ENCODE measurements at regions not wholly inside any gene's neighbourhood (a gene's known extent, or its start where the extent isn't known, plus 50 kb on each side); places are given as distances from the start of the nearest gene placed in this dataset.

DNA sequence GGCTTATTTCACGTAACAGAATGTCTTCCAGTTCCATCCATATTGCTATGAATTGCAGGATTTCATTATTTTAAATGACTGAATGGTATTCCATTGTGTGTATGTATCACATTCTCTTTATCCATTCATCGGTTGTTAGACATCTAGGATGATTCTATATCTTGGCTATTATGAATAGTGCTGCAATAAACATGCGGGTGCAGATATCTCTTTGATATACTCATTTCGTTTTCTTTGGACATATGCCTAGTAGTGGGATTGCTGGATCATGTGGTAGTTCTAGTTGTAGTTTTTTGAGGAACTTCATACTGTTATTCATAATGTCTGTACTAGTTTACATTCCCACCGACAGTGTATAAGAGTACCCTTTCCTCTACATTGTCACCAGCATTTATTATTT lies 460.5 kb downstream of the MAN2A1 start:
- DNase-seq, result no peak

GRCh38 chr5:110159202-110159601 lies 469.5 kb downstream of the MAN2A1 start:
- no peak for DNase-seq

GRCh38 chr5:110161162-110161561 lies 471.4 kb downstream of the MAN2A1 start:
- no peak for DNase-seq

DNA sequence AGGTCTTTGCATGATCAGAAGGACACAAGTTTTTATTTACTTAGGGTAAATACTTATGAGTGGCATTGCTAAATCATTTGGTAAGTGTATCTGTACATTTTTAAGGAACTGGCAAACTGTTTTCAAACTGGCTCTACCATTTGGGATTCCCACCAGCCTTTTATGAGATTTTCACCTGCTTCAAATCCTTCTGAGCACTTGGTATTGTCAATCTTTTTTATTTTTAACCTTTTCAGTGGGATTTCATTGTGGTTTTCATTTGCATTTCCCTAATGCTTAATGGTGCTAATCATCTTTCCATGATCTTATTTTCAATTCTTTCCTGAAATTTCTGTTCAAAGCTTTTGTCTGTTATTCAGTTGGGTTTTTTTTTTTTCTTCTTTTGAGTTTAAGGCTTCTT lies 475.6 kb downstream of the MAN2A1 start:
- no peak for DNase-seq

DNA sequence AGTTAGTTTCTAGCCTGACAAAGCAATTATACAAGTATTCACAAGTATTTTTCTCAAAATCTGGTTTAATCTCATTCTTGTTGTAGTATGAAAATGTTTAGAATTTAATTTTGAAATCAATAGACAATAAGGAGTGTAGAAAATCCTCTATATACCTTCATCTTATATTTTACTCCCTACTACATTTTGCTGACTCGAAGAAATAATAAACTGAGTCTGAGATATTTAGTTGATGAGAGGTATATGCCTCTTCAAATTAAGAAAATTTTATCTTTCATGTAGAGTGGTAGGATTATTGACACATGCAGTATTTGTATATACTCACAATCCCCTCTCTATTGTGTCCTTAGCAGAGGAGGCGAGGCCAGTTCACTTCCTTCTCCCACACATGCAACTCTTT lies 477.7 kb downstream of the MAN2A1 start:
- no peak for DNase-seq

DNA sequence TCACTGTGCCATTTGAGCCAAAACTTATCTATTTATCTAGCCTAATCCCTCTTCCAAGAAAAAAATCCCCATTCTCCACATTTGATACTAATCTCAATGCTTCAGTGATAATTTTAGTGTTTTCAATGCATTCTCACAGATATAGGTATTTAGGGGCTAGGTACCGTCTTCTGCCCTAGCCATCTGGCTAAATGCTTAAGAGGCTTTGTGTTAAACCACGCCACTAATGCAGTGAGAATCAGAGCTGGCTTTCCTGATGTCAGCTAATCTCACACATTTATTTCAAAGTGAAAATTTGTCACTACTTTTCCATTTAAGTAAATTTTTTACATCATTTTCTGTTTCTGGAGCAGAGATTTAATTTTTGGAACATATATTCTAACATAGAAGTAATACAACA lies 479.7 kb downstream of the MAN2A1 start:
- no peak for DNase-seq

DNA sequence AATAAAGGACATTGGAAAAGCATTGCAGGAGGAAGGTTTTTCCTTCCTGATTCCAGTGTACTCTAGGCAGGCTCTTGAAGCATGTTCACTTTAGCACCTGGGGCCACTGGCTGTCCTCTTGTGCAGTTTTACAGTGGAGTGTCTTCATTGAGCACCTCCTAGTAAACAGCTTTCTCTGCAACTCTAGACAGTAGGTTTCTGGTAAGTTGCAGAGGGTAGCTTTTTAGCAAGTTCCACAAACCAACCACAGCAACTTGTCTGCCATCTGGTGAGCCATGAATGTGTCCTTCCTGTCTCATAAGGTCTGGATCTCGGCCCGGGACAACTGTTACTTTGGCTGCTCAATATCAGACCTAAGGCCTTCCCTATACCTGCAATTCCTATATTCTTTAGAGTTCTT lies 488.0 kb downstream of the MAN2A1 start:
- DNase-seq, result no peak

GRCh38 chr5:110179321-110179720 lies 489.6 kb downstream of the MAN2A1 start:
- DNase-seq, result no peak

DNA sequence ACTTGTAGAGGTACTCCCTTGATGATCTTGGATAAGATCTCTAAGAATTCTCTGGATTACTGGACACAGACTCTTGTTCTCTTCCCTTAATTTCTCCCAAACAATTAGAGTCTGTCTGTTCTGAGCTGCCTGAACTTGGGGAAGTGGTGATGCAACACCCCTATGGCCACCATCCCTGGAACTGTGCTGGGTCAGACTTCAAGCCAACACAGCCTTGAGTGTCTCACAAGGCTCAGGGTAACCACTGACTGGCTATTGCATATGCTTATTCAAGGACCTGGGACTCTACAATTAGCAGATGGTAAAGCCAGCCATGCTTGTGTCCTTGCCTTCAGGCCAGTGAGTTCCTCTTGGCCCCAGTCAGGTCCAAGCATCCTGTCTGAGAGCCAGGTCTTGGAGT lies 504.5 kb downstream of the MAN2A1 start:
- no peak for DNase-seq

DNA sequence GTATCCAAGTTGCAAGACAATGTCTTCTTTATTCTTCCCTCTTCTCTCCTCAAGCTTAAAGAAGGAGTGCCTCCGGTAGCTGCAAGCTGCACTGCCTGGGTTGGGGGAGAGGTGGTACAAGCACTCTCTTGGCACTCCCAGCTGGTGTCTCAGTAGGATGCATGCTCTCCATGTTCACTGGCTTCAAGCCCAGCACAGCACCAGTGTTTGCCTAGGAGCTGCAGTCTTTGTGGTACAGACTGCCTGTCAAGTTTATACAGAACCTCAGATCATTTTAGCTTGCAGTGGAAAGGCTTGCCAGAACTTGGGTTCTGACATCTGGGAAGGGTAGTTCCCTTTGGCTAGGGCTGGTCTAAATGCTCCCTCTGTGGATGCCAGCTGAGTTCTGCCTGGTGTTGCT lies 505.6 kb downstream of the MAN2A1 start:
- DNase-seq, result no peak

DNA sequence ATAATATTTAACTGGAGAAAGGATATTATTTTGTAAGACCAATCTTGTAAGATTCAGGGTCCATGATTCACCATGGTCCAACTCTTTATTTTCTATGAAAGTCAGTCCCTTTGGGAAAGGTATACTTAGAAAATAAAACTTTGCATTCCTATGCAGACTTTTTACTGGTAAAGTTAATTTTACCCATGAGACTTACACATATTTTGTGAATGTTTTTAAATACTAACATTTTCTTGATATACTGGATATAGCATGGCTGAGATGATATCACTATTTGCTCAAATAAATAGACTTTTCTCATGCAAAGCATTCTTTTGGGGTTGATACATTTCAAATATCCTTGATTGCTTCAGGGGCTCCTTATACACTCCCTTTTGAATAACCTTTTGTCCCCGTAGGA lies 512.1 kb downstream of the MAN2A1 start:
- no peak for DNase-seq

GRCh38 chr5:110203661-110204060 lies 513.9 kb downstream of the MAN2A1 start:
- DNase-seq, result no peak

DNA sequence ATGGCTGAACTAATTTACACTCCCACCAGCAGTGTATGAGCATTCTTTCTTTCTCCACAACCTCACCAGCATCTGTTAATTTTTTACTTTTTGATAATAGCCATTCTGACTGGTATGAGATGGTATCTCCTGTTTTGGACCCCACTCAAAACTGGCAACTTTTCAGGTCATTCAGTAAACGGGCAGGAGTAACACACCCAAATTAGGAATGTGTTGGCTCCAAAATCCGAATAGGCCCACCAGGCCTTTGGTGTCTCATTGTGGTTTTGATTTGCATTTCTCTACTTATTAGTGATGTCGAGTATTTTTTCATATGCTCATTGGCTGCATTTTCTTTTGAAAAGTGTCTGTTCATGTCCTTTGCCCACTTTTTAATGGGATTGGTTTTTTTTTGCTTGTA lies 517.1 kb downstream of the TMEM232 start:
- DNase-seq, result no peak

- DNase-seq, result no peak
Measured at GRCh38 chr5:110218981-110219380, 507.5 kb downstream of the TMEM232 start.

DNA sequence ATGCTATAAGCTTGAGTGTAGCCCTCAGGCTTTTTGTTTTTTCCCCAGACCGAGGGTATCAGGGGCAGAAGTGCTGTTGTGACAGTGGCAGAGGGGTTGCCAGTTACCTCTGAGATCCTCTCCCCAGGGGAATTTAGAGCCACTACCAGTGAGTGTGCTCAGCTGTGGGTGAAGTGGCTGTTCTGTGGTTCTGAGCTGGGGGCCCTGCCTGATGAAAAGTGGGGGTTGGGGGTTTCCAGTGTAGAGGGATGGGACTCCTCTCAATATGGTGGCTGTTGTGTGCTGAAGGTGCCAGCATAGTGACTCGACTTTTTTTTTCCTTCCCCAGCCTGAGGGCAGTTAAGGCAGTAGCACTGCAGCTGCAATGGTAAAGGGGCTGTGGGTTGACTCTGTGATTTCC lies 506.7 kb downstream of the TMEM232 start:
- DNase-seq, result no peak

GRCh38 chr5:110221036-110221435 lies 505.4 kb downstream of the TMEM232 start:
- no peak for DNase-seq

DNA sequence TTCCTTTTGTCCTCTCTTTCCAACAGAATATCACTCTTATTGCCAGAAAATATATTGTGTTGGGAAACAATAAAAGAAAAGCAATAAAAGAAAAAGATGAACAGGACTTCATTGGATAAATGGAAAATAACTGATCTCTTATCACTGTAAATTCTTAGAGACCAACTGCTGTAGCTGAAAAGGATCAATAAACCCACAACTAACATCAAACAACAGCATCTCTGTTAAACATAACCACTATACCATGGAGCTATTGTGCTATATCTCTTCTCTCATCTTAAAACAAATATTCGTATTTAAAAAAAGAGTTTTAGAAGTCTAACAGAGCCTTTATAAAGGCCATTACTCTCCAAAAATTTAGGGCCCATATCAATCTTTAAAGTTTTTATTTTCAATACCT lies 502.4 kb downstream of the TMEM232 start:
- DNase-seq, result no peak

GRCh38 chr5:110225949-110226348 lies 500.5 kb downstream of the TMEM232 start:
- no peak for DNase-seq

DNA sequence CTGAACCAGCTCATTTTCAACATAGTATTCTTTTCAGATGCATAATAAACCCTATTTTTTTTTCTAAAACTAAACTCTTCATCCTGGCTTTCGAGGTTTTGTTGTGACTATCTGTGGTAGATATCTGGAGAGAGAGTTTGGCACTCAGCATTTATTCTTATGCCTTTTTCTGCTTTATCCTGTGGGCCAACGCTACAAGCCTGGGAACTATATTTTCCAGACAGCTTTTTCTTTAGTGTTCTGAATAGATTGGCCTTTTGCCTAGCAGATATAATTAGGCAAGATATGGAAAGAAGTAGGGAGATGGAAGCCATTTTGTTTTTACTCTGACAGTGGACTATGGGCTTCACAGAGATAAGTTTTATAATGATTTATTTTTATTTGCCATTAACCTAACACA lies 486.7 kb downstream of the TMEM232 start:
- DNase-seq, result no peak

DNA sequence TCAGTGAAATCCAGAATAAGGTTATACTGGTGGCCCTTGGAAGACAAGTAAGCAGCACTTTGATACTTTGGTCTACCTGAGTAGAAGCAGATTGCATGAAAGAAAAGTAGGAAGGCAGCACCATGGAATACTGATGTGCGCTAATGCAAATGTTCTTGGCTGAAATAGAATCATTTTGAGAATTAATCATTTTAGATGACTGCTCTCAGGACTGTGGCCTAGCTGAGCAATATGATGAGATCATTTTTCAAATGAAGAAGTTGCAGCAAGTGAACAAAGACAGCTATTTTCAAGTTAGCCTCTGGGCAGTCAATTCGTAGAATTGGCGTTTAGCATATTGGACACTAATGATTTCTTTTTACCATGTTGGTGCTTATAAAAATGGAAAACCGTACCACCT lies 483.5 kb downstream of the TMEM232 start:
- DNase-seq, result no peak

GRCh38 chr5:110248921-110249320 lies 477.6 kb downstream of the TMEM232 start:
- DNase-seq, result no peak

DNA sequence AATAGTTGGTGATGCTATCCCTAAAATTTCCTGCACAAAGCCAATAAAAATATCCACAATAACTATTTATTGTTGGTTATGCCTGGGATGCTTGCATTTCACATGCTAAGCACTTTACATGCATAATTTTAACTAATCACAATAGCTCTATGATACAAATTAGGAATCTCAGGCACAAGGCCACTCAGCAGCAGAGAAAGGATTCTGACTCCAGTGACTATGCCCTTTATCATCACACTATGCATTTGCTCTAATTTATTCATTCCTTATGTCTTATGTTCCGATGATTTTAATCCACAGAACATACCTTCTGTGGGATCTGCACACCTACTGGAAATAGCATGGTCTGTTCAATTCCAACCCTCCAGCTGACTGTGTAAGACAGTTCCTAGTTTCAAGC lies 476.1 kb downstream of the TMEM232 start:
- no peak for DNase-seq

DNA sequence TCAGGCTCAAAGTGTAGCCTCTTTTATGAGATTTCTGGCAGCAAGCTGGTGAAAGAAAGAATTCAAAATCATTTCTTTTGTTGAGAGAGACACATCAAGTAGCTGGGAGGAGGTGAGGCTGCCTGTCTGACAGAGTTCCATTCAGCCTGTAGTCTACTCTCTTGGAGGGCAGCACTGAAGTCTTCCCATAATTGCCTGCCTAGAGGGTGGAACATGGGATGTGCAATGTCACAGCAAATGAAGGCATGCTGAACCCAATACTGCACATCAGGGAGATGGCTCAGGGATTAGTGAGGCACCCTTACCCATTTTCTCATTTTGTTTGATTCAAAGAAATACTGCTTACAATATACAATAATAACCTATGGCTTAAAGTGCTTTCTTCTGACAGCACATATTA lies 475.7 kb downstream of the TMEM232 start:
- no peak for DNase-seq

DNA sequence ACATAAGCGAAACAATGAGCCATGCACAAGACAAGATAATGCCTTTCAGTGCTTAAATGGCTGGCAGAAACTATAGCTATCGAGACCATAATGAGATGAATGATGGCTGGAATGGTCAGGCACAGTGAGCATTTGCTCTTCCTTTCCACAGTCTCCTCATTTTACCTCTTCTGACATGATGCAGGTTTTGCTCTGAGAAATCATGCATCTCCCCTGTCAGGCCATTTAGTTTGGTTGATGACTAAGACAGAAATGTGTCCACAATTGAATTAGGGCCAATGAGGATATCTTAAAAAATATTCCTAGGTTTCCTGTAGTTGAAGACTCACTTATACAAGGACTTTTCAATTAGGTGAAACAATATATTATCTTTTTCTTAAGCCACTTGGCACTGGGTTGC lies 475.1 kb downstream of the TMEM232 start:
- no peak for DNase-seq

GRCh38 chr5:110255194-110255593 lies 471.3 kb downstream of the TMEM232 start:
- DNase-seq, result no peak

- DNase-seq, result no peak
Measured at GRCh38 chr5:110256298-110256697, 470.2 kb downstream of the TMEM232 start.

All from NK-92 treated with Interleukin-12 subunit alpha and Interleukin-12 subunit beta, amount 100 ng/mL, for 24 hours (cell line).